GM13977 (cell line): ENCODE measurements at regions not wholly inside any gene's neighbourhood (a gene's known extent, or its start where the extent isn't known, plus 50 kb on each side); places are given as distances from the start of the nearest gene placed in this dataset.

Experiments used
- DNase-seq: peaks from one replicate; pipeline ENCODE4 v3.0.0; 2012; ENCODE audit warnings: low spot score
- in situ Hi-C: fragments of 300-500 bp; cut with MboI; formaldehyde crosslinking; loops from one replicate; pipeline ENCODE4 v1.12.0; 2022; ENCODE audit warnings: low sequenced_read_pairs, low pct_unique_long_range_greater_than_20kb, mixed read lengths, inconsistent platforms; ENCODE audit not compliant: unreplicated experiment
- TF ChIP-seq, protein P1 (sequence below): IDR thresholded peaks from 2 replicates; pipeline ENCODE4 v1.5.1; 2012; ENCODE audit warnings: mild to moderate bottlenecking, control low read depth; ENCODE audit not compliant: insufficient read depth; ENCODE audit errors: extremely low read depth, missing control alignments

DNA sequence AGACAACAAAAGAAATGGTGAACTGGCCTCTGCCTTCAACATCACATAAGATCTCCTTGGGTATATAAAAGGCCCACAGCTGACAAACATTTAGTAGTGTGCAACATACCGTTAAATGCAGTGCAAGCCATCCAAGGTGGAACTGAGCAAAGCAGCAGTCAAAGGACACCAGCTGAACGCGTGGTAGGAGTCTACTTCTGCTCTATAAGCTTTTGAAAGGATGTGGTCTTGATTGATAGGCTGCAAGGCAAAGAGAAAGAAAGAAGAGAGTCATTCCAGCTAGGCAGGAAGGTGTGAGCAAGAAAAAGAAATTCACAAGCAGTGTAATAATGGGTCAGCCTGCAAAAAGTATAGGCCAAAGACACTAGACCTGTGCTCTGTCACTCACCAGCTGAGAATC, 356.3 kb downstream of the SATB2 start:
- TF ChIP-seq, protein P1, sequence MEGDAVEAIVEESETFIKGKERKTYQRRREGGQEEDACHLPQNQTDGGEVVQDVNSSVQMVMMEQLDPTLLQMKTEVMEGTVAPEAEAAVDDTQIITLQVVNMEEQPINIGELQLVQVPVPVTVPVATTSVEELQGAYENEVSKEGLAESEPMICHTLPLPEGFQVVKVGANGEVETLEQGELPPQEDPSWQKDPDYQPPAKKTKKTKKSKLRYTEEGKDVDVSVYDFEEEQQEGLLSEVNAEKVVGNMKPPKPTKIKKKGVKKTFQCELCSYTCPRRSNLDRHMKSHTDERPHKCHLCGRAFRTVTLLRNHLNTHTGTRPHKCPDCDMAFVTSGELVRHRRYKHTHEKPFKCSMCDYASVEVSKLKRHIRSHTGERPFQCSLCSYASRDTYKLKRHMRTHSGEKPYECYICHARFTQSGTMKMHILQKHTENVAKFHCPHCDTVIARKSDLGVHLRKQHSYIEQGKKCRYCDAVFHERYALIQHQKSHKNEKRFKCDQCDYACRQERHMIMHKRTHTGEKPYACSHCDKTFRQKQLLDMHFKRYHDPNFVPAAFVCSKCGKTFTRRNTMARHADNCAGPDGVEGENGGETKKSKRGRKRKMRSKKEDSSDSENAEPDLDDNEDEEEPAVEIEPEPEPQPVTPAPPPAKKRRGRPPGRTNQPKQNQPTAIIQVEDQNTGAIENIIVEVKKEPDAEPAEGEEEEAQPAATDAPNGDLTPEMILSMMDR, result no peak
- DNase-seq, result no peak
- in situ Hi-C loops, result no loop called here

DNA sequence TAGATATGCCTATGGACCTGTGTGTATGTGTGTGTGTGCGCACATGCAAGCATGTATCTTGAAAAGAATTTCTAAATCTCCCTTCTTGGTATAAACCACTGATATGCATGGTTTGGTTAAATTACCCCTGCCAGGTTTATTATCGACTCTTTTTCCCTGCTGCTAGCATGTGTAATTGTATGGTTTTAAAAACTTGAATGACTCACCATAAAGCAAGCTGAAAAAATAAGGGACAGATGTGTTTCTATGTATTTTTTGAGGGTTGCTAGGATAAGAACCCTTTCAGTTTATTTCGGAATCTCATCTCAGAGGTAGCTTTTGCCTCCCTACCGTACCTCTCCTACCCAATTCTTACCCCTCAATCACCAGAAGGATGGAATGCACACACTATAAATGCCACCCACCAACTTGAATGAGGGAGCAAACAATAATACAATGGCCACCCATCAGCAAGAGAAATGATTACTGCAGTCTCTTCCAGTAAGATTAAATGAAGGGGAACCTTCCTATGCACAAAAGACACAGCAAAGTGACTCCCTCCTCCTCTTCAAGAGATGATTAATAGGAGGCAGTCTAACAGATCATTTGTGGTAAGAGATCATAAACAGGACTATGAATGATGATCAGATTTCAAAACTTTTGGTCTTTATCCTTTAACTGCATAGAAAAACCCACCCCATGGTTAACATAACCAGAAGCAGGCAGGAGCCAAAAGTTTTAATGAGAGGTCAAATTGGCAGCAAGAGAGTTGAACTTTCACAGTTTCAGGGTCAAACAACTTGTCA, 357.2 kb downstream of the SATB2 start:
- in situ Hi-C loops, result no loop called here
- TF ChIP-seq, protein P1, result no peak
- no peak for DNase-seq

DNA sequence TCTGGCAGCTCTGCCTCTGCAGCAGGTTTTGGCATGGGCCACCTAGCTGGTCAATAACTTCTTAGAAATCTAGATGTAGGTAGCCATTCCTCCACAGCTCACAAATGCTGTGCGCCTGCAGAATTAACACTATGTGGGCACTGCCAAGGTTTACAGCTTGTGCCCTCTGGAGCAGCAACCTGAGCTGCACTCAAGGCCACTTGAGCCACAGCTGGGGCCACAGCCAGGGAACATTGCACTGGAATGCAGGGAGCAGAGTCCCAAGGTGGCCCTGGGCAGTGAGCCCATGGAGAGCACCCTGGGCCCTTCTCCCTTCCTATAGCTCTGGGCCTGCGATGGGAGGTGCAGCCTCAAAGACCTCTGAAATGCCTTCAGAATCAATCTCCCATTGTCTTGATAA, 365.3 kb downstream of the SATB2 start:
- DNase-seq, result no peak
- in situ Hi-C loops, result no loop called here
- TF ChIP-seq, protein P1, result no peak

DNA sequence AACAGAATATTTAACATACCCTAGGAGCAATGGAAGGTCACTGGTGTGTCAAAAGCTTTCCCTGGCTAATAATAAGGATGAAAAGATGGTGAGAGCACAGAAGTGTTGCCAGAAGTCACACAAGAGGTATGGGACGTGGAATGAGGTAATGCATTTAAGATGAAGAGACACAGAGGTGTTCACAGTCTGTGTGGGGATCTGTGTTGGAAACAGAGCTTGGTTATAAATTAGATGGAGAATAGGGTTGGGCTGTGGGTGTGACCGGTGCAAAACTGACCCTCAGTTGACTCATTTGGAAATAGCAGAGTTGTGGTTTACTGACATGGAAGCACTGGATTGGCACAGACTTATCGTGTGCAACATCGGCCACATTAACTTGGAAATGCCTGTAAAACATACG, 372.5 kb downstream of the SATB2 start:
- in situ Hi-C loops, result no loop called here
- no peak for DNase-seq
- TF ChIP-seq, protein P1, result no peak

DNA sequence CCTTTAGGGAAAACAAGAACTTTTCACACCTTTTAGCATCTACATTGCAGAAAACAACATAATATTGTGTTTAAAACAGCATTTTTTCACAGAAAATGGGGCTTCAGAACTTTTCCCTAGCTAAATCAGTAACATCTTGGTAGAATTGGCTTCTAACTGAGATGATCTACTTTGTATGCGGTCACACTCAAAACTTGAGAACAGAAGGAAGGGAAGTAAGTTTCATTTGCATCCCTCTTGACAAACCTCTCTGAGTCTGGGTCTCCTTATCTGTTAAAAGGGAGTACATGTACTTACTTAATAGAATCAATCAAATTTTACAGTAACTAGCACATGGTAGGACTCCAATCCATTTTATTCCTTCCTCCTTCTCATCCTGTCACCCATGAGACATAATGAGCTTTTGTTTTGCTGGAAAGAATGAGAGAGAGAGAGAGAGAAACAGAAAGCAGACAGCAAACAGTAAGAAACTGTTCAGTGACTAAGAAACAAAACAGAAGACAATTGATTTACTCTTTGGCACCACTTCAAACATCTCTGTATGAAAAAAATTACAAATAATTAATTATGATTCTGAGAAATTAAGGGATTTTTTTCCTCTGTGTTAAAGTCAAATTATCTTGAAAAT, 387.3 kb downstream of the SATB2 start:
- DNase-seq, result no peak
- TF ChIP-seq, protein P1, result no peak
- in situ Hi-C loops, result no loop called here

DNA sequence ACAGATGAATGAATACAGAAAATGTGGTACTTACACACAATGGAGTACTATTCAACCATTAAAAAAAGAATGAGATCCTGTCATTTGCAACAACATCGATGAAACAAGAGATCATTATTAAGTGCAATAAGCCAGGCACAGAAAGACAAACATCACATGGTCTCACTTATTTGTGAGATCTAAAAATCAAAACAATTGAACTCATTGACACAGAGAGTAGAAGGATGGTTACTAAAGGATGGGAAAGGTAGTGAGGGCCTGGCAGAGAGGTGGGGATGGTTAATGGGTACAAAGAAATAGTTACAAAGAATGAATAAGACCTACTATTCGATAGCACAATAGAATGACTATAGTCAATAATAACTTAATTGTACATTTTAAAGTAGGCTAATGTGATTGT, 393.5 kb downstream of the SATB2 start:
- in situ Hi-C loops, result no loop called here
- TF ChIP-seq, protein P1, result no peak
- DNase-seq, result no peak
